GM23338 (cell line): ENCODE measurements at regions not wholly inside any gene's neighbourhood (a gene's known extent, or its start where the extent isn't known, plus 50 kb on each side); places are given as distances from the start of the nearest gene placed in this dataset.

Experiments used
- ATAC-seq: fragments of 200-7000 bp; cut with Tn5 transposase; 3 replicates; pipeline ENCODE4 v1.9.1; 2020
- DNase-seq: peaks from one replicate; pipeline ENCODE4 v3.0.0-alpha.2; 2015; ENCODE audit warnings: low spot score
- H2AFZ ChIP-seq: fragments of 200-600 bp; sonication (generic); 2 replicates; pipeline ENCODE4 v1.8.0; 2016; ENCODE audit warnings: antibody characterized with exemption, mild to moderate bottlenecking, moderate library complexity
- H3F3A ChIP-seq: fragments of 200-600 bp; sonication (generic); replicated peaks from 2 replicates; pipeline ENCODE4 v1.8.0; 2017; ENCODE audit warnings: antibody characterized with exemption, mixed run types, low read depth
- H3K27ac ChIP-seq: fragments of 200-600 bp; sonication (generic); 2 replicates; pipeline ENCODE4 v1.6.1; 2016; ENCODE audit warnings: low read depth
- H3K27me3 ChIP-seq: fragments of 200-600 bp; sonication (generic); 2 replicates; pipeline ENCODE4 v1.8.0; 2016; ENCODE audit warnings: mild to moderate bottlenecking, mixed run types, moderate library complexity; ENCODE audit not compliant: insufficient read depth
- H3K36me3 ChIP-seq: fragments of 200-600 bp; sonication (generic); 2 replicates; pipeline ENCODE4 v1.8.0; 2016; ENCODE audit warnings: mild to moderate bottlenecking; ENCODE audit not compliant: insufficient read depth
- H3K4me1 ChIP-seq: fragments of 200-600 bp; sonication (generic); 2 replicates; pipeline ENCODE4 v1.8.0; 2016; ENCODE audit warnings: mild to moderate bottlenecking, moderate library complexity; ENCODE audit not compliant: insufficient read depth
- H3K4me2 ChIP-seq: fragments of 200-600 bp; sonication (generic); 2 replicates; pipeline ENCODE4 v1.7.1; 2017; ENCODE audit warnings: mixed run types
- H3K4me3 ChIP-seq: fragments of 200-600 bp; sonication (generic); 2 replicates; pipeline ENCODE4 v1.6.1; 2016; ENCODE audit warnings: mixed run types
- H3K79me2 ChIP-seq: fragments of 200-600 bp; sonication (generic); replicated peaks from 2 replicates; pipeline ENCODE4 v1.8.0; 2017; ENCODE audit warnings: mild to moderate bottlenecking; ENCODE audit not compliant: insufficient read depth
- H3K9me2 ChIP-seq: fragments of 200-600 bp; sonication (generic); 2 replicates; pipeline ENCODE4 v1.8.0; 2017; ENCODE audit not compliant: insufficient read depth
- H4K20me1 ChIP-seq: fragments of 200-600 bp; sonication (generic); replicated peaks from 2 replicates; pipeline ENCODE4 v1.8.0; 2017; ENCODE audit warnings: mild to moderate bottlenecking; ENCODE audit not compliant: insufficient read depth
- H3K27ac Mint-ChIP-seq: 2 replicates; pipeline ENCODE4 v1.8.0; 2020; ENCODE audit warnings: inconsistent platforms, mild to moderate bottlenecking, moderate library complexity, mixed read lengths
- H3K27me3 Mint-ChIP-seq: 3 replicates; pipeline ENCODE4 v1.8.0; 2022; ENCODE audit warnings: low read depth, mild to moderate bottlenecking, moderate library complexity, mixed read lengths, inconsistent platforms; ENCODE audit not compliant: insufficient read depth, poor library complexity
- H3K36me3 Mint-ChIP-seq: 3 replicates; pipeline ENCODE4 v1.8.0; 2021; ENCODE audit warnings: low read depth, mild to moderate bottlenecking, inconsistent platforms, moderate library complexity, mixed read lengths
- H3K4me1 Mint-ChIP-seq: 3 replicates; pipeline ENCODE4 v1.8.0; 2020; ENCODE audit warnings: mild to moderate bottlenecking, inconsistent platforms, mixed read lengths
- H3K4me3 Mint-ChIP-seq: 3 replicates; pipeline ENCODE4 v1.8.0; 2021; ENCODE audit warnings: moderate library complexity, mild to moderate bottlenecking, inconsistent platforms, mixed read lengths
- H3K9me3 Mint-ChIP-seq: 3 replicates; pipeline ENCODE4 v1.8.0; 2020; ENCODE audit warnings: moderate library complexity, mild to moderate bottlenecking, inconsistent platforms, mixed read lengths
- CREB1 ChIP-seq: fragments of 250-450 bp; sonication (Bioruptor Pico); IDR thresholded peaks from 2 replicates; pipeline ENCODE4 v1.5.0; 2020; ENCODE audit warnings: low read depth, mild to moderate bottlenecking, moderate library complexity
- EZH2phosphoT487 ChIP-seq: fragments of 200-600 bp; sonication (generic); IDR thresholded peaks from one replicate; pipeline ENCODE4 v1.8.1; 2018; ENCODE audit warnings: antibody characterized with exemption; ENCODE audit not compliant: unreplicated experiment
- ZNF331 ChIP-seq: fragments of 250-450 bp; sonication (Bioruptor Pico); IDR thresholded peaks from 2 replicates; pipeline ENCODE4 v1.5.0; 2020; ENCODE audit warnings: low read depth, mild to moderate bottlenecking, moderate library complexity
- TF ChIP-seq, protein P1 (sequence below): IDR thresholded peaks from one replicate; pipeline ENCODE4 v1.6.1; 2018; ENCODE audit warnings: antibody characterized with exemption; ENCODE audit not compliant: unreplicated experiment
- TF ChIP-seq, protein P2 (sequence below): IDR thresholded peaks from 2 replicates; pipeline ENCODE4 v1.6.1; 2016; ENCODE audit warnings: antibody characterized with exemption

DNA sequence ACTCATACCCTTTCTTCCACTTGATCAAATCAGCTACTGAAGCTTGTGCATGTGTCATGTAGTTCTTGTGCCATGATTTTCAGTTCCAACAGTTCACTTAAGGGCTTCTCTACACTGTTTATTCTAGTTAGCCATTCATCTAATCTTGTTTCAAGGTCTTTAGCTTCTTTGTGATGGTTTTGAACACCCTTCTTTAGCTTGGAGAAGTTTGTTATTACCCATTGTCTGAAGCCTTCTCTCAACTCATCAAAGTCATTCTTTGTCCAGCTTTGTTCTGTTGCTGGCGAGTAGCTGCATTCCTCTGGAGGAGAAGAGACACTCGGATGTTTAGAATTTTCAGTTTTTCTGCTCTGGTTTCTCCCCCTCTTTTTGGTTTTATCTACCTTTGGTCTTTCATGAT is 115.6 kb downstream of the KDM5D start:
- Histone ChIP-seq H2AFZ (no peak overlapping the region), H3K4me3 (no peak overlapping the region), H3F3A (no peaks in the 10 kb centered on the region), H4K20me1 (no peaks in the 10 kb centered on the region), H3K79me2 (no peaks in the 10 kb centered on the region), H3K27ac (no peak overlapping the region), H3K9me2 (no peaks in the 10 kb centered on the region), H3K4me2 (no peak overlapping the region), H3K36me3 (no peaks in the 10 kb centered on the region), H3K4me1 (no peaks in the 10 kb centered on the region), H3K27me3 (no peaks in the 10 kb centered on the region)
- Mint-ChIP-seq H3K36me3 (no peaks in the 10 kb centered on the region), H3K9me3 (peaks cover 47% of the 10 kb centered on the region), H3K4me3 (no peak overlapping the region), H3K27ac (no peak overlapping the region), H3K27me3 (no peaks in the 10 kb centered on the region), H3K4me1 (no peaks in the 10 kb centered on the region)
- TF ChIP-seq EZH2phosphoT487 (no peak), CREB1 (CRISPR knock-in tag) (no peak), ZNF331 (CRISPR knock-in tag) (no peak)
- TF ChIP-seq, protein P1, sequence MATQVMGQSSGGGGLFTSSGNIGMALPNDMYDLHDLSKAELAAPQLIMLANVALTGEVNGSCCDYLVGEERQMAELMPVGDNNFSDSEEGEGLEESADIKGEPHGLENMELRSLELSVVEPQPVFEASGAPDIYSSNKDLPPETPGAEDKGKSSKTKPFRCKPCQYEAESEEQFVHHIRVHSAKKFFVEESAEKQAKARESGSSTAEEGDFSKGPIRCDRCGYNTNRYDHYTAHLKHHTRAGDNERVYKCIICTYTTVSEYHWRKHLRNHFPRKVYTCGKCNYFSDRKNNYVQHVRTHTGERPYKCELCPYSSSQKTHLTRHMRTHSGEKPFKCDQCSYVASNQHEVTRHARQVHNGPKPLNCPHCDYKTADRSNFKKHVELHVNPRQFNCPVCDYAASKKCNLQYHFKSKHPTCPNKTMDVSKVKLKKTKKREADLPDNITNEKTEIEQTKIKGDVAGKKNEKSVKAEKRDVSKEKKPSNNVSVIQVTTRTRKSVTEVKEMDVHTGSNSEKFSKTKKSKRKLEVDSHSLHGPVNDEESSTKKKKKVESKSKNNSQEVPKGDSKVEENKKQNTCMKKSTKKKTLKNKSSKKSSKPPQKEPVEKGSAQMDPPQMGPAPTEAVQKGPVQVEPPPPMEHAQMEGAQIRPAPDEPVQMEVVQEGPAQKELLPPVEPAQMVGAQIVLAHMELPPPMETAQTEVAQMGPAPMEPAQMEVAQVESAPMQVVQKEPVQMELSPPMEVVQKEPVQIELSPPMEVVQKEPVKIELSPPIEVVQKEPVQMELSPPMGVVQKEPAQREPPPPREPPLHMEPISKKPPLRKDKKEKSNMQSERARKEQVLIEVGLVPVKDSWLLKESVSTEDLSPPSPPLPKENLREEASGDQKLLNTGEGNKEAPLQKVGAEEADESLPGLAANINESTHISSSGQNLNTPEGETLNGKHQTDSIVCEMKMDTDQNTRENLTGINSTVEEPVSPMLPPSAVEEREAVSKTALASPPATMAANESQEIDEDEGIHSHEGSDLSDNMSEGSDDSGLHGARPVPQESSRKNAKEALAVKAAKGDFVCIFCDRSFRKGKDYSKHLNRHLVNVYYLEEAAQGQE: no peak
- TF ChIP-seq, protein P2, sequence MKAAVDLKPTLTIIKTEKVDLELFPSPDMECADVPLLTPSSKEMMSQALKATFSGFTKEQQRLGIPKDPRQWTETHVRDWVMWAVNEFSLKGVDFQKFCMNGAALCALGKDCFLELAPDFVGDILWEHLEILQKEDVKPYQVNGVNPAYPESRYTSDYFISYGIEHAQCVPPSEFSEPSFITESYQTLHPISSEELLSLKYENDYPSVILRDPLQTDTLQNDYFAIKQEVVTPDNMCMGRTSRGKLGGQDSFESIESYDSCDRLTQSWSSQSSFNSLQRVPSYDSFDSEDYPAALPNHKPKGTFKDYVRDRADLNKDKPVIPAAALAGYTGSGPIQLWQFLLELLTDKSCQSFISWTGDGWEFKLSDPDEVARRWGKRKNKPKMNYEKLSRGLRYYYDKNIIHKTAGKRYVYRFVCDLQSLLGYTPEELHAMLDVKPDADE: no peak
- ATAC-seq (no peak), DNase-seq (no peak)

DNA sequence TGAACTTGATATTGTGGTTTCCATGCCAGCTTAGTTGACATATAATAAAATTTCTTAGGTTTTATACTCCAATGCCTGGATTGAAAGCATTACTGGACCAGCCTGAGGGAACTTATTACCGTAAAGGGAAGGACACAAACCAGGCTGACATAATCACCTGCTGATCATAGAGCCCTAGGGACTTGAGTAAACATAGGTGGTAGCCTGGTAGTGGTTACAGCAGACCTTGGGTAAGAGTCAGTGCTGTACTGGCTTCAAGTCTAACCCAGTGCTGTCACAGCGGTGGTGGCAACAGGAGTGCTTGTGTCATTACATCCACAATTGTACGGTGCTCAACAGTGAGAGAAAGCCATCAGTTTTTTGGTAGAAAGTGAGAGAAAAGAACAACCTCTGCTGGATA is 122.1 kb downstream of the KDM5D start:
- no peaks in the 10 kb centered on the region for H3F3A ChIP-seq
- DNase-seq: no peak
- H3K27ac ChIP-seq: no peak overlapping the region

More for the DNA sequence above, 122.1 kb downstream of the KDM5D start:
- Mint-ChIP-seq H3K27ac (no peak overlapping the region), H3K36me3 (no peaks in the 10 kb centered on the region), H3K27me3 (no peaks in the 10 kb centered on the region), H3K4me3 (no peak overlapping the region), H3K9me3 (peaks cover 18% of the 10 kb centered on the region; the same call in 2 of the 3 replicates), H3K4me1 (no peaks in the 10 kb centered on the region)
- Histone ChIP-seq H3K36me3 (no peaks in the 10 kb centered on the region), H3K79me2 (no peaks in the 10 kb centered on the region), H3K4me1 (no peaks in the 10 kb centered on the region), H3K4me3 (no peak overlapping the region), H4K20me1 (no peaks in the 10 kb centered on the region), H3K9me2 (no peaks in the 10 kb centered on the region), H2AFZ (no peak overlapping the region), H3K27me3 (no peaks in the 10 kb centered on the region), H3K4me2 (no peak overlapping the region)
- TF ChIP-seq, protein P1: no peak
- ATAC-seq: no peak
